NCI-H748 (cell line): ENCODE measurements at regions not wholly inside any gene's neighbourhood (a gene's known extent, or its start where the extent isn't known, plus 50 kb on each side); places are given as distances from the start of the nearest gene placed in this dataset.

Experiments
- DNase-seq: peaks from one replicate; lab custom pipeline; 2025; ENCODE audit not compliant: unreplicated experiment; lab: John Stamatoyannopoulos, UW

GRCh38 chr11:28520291-28520690 lies 412.1 kb downstream of the METTL15 start:
- DNase-seq = no peak

DNA sequence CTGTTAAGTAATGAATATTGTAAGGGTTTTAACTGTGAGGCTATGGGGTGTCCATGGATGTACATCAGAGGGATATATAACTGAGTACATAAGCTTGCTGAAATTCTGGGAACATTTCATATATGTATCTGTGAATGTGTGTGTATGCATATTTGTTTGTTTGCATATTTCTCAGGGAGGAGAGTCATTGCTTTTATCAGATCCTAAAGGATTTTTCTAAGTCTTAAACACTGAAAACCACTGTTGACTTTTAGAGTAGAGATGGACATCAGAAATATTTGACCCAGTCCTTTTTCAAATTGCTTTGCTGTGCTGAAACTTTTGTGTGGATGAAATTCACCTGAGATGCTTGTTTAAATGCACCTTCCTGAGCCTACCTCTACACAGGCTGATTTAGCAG lies 410.6 kb downstream of the METTL15 start:
- DNase-seq = no peak

GRCh38 chr11:28517621-28518020 lies 409.4 kb downstream of the METTL15 start:
- DNase-seq = no peak

DNA sequence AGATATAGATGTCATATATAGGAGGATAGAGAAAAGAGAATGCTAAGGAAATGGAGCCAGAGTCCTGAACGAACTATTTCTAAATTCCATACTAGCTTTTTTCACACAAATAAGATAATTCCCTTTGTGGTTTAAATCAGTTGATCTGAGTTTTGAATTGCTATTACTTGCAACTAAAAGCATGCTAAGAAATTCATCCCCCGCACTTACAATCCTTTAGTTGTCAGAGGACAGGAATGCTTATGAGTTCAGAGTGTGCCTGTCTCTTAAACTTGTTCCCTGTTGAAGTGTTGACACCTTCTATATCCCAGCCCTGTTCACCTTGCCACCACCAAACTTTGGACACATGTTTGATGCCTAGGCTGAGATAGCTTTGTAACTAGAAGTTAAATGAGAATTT lies 406.2 kb downstream of the METTL15 start:
- no peak for DNase-seq

DNA sequence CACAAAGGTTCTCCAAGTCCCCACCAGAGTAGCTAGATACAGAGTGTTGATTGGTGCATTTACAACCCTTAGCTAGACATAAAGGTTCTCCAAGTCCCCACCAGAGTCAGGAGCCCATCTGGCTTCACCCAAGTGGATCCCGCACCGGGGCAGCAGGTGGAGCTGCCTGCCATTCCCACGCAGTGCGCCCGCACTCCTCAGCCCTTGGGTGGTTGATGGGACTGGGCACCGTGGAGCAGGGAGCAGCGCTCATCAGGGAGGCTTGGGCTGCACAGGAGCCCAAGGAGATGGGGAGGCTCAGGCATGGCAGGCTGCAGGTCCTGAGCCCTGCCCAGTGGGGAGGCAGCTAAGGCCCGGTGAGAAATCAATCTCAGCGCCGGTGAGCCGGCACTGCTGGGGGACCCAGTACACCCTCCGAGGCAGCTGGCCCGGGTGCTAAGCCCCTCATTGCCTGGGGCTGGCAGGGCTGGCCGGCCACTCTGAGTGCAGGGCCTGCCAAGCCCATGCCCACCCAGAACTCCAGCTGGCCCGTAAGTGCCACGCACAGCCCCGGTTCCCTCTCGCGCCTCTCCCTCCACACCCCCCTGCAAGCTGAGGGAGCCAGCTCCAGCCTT lies 404.1 kb downstream of the METTL15 start:
- DNase-seq = no peak

- DNase-seq = no peak
Measured at GRCh38 chr11:28505232-28505631, 397.0 kb downstream of the METTL15 start.

DNA sequence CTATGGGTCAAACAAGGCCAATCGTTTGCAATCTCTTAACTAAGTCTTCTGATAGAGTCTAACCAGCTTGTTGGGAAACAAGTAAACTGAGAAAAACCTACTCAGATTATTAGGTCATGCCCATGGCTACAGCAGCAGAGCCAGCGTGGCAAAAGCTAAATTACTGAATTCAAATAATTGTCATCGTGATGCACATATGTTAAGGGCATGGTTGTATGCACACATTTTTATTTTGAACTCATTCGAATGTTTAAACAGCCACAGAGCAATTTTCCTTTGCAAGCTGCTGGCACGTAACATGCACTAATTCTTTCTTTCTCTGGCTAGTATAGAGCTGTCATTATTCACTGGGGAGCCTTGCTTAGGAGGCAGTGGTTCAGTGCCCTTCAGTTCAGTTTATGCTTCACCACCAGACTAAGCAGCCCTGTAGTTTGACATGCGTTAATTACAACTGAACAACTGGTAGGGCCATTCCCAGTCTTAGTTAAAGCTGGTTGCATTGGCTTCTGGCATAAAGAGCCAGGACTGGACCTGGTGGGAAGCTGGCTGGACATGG lies 396.4 kb downstream of the METTL15 start:
- peak; percentile 23 for DNase-seq

- no peak for DNase-seq
Measured at GRCh38 chr11:28495333-28495732, 387.1 kb downstream of the METTL15 start.

GRCh38 chr11:28491431-28491830 lies 383.2 kb downstream of the METTL15 start:
- DNase-seq = no peak

- DNase-seq = no peak
Measured at GRCh38 chr11:28490773-28491382, 382.7 kb downstream of the METTL15 start.

- no peak for DNase-seq
Measured at GRCh38 chr11:28488336-28488735, 380.1 kb downstream of the METTL15 start.

DNA sequence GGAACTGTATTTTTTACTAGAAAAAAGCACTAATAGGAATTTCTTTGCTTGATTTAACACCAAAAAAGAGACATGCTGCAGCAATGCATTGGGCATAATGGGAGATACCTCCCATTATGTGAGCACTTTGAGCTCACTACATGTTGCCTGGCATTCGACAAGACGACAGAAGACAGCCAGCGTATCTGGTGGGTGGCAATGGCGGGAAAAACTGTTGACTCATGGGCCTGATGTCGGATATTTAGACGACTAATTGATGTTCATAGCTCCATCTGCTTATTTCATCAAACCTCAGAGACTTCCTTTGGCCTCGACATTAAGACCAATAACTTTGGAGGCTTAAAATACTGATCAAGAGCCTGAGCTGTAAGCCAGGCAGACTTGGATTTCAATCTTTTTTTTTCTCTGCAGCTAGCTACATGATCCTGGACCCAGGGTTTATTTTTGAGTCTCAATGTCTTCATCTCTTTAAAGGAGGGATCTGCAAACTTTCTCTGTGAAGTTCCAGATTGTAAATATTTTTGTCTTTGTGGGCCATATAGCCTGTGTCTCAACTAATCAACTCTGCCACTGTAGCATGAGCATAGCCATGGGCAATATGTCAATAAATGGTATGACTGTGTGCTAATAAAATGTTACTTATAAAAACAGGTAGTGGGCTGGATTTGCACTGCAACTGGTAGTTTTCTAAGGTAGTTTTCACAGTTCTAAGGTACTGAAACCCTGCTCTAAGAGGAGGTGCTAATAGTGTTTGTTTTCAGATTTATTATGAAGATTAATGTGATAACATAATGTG lies 375.1 kb downstream of the METTL15 start:
- no peak for DNase-seq

DNA sequence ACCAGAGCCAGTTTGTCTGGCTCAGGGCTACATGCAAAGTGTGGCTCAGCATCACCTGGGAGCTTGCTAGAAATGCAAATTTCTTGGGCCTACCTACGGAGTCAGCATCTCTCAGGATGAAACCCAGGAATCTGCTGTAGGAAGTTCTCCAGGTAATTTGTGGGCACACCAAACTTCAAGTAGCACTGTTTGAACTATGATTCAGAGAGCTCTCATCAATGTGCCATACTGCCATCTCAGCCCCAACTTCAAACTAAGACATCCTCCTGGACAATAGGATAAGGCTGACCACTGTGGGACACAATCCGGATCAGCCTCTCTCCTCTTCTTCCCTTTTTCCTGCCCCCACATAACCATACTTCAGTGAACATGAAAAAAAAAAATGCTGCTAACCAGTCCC lies 374.5 kb downstream of the METTL15 start:
- no peak for DNase-seq

DNA sequence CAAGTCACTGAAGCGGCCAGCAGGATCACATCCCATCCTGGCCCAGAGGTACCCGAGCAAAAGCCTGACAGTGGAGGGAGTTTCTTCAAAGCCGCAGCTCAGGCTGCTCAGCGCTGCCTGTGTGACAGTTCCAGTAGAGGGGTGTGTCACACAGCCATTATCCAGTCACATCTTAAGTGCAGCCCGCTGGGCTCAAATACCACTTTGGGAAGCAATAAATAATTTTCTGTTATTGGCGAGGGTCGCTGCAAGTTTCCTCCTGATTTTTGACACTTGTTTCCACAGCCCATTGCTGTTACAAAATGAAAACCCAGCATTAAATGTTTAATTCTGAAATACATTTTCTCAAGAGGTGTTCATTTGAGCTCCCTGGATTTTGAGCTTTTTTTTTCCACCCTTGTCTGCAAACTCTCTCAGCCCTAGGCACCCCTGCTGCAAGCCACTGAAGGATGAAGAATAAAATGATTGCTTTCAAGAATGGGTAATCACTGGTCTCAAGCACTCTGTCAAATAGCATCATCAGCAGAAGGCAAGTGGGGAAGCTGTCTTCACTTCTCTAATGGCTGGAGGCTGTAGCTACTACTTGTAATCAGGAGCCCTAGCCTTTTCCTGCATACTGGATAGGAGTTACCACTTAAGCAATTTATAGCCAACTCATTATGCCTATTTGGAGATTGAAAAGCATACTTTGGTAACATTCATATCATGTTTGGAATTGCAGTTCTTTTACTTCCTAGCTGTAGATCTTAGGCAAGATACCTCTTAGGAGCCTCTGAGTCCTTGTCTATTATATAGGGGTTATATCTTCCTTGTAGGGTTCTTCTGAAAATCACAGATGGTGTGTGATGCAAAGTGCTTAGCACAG lies 373.7 kb downstream of the METTL15 start:
- peak; percentile 51 for DNase-seq

- no peak for DNase-seq
Measured at GRCh38 chr11:28480406-28480805, 372.2 kb downstream of the METTL15 start.

- no peak for DNase-seq
Measured at GRCh38 chr11:28476864-28477263, 368.7 kb downstream of the METTL15 start.

DNA sequence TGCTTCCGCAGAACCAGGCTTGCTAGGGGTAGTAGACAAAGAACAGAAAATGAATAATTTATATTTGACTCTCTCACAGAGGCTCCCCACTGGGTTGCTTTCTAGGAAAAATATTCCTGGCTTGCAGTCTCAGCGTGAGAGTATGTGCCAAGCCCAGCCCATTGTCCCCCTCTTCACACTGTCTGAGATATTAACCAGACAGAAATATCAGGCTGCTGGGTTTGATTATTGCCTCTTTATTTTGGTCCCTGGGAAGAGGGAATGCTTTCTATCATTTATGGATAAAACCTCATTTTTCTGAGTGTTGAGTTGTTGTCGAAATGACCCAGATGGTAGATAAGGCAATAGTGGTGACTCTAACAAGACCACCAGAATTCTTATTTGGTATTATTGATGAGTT lies 367.9 kb downstream of the METTL15 start:
- peak; percentile 36 for DNase-seq

DNA sequence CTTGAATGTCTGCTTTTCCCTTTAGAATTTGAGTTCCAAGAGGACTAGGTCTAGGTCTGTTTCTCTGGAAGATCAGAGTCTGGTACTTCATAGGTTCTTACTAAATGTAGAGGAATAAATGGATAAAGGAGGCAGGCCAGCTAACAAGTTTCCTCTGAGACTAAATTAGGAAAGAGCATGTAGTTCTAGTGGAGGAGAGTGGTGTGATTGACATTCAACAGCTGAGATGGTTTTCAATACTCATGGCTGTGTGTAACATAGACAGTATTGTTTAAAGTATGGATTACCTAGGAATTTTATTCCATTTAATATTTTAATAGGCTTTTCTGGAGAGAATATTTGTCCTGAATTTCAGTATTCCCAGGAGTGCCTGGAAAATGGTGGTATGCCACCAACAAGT lies 364.7 kb downstream of the METTL15 start:
- DNase-seq = no peak

DNA sequence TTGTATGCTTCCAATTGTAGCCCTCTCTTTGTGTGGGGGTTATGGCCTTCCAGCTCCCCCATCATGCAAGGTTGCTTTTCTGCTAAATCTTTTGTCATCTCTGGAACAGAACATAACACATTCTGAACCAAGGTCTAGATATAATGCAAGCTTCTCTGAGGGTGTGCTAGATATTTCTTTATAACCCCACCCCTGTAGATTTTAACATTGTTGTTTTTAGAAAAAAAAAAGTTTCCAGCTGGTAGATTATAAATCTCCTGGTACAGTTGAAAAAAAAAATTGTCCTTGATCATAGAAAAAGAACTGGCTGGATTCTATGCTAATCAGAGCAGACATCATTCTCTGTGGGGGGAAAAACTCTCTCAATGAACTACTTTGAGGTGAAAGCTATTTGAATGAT lies 363.3 kb downstream of the METTL15 start:
- DNase-seq = no peak

DNA sequence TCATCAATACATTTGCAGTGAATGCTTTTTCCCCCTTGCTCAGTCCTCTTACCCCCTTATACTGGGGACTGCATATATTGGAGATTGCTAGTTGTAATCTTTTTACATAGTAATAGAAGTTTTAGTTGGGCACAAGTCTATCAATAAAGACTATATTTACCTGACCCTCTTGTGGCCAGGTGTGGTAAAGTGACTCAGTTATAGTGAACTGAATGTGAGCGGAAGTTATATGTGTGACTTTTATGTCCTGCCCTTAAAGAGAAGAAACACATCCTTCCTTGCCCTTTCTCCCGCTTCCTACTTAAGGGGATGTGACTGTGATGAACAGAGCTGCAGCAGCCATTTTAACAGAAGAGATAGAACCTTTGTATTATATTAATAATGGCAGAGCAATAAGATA lies 362.0 kb downstream of the METTL15 start:
- no peak for DNase-seq

- DNase-seq = no peak
Measured at GRCh38 chr11:28466506-28466905, 358.3 kb downstream of the METTL15 start.
